NCI-H345 (cell line): ENCODE measurements at regions not wholly inside any gene's neighbourhood (a gene's known extent, or its start where the extent isn't known, plus 50 kb on each side); places are given as distances from the start of the nearest gene placed in this dataset.
"Not testable (repeated sequence)": the region's sequence is repeated elsewhere in the genome, so short reads cannot be mapped to it uniquely, and the experiment has no call there.

ENCODE experiments used
- DNase-seq: peaks from one replicate; lab custom pipeline; 2025; lab: John Stamatoyannopoulos, UW

GRCh38 chr9:31229976-31230375 lies 1154.5 kb upstream of the ACO1 start:
- not testable (repeated sequence) for DNase-seq

DNA sequence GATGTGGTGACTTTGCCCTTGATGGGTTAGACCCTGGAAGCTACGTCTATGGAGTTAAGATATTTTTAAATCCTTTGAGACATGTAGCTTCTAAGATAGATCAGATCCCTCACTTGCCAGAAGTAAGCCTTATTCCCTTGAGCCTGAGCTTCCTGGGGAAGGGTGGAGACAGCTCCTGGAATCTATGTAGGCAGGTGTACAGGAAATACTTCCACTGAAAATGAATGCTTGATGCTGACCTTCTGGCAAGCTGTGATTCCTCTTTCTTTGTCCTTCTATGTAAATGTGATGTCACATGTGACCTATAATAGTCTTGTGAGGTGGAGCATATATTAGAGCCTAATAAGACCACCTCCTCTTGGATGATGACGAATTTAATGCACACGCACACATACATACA lies 1152.0 kb upstream of the ACO1 start:
- DNase-seq = no peak

DNA sequence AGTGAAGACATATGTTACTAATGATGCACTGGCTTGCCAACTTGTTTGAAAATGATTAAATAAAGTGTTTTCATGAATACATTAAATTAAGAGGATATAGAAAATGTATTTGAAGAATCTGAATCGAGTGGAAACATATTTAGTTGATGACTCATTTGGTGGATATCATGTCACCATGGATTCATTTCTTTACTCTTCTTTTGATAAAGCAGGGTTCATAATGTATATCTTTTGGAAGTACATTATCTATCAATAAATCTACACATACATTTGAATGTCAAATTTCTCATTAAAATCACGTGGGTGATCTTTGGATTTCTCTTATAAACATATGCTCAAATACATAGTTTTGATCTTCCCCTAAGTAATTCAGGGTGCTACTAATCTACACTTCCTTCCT lies 1148.1 kb upstream of the ACO1 start:
- no peak for DNase-seq

DNA sequence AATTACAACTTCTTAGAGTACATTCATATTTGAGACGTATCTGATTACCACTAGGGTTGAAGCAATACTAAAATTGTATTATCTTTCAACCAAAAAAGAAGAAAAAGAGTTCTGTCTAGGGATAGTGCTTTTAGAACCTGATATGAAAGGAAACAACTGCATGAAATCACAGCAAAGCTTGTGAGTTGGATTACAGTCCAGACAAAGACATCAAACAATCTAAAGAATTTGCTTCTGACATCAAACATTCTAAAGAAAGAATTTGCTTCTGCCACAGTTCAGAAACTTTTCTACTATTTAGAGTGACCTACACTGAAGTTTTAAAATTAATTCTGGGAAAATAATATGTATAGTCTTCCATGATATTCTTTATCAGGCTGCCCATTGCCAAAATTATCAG lies 1141.1 kb upstream of the ACO1 start:
- no peak for DNase-seq

GRCh38 chr9:31248156-31248555 lies 1136.3 kb upstream of the ACO1 start:
- DNase-seq = no peak

GRCh38 chr9:31251386-31251785 lies 1133.1 kb upstream of the ACO1 start:
- no peak for DNase-seq

DNA sequence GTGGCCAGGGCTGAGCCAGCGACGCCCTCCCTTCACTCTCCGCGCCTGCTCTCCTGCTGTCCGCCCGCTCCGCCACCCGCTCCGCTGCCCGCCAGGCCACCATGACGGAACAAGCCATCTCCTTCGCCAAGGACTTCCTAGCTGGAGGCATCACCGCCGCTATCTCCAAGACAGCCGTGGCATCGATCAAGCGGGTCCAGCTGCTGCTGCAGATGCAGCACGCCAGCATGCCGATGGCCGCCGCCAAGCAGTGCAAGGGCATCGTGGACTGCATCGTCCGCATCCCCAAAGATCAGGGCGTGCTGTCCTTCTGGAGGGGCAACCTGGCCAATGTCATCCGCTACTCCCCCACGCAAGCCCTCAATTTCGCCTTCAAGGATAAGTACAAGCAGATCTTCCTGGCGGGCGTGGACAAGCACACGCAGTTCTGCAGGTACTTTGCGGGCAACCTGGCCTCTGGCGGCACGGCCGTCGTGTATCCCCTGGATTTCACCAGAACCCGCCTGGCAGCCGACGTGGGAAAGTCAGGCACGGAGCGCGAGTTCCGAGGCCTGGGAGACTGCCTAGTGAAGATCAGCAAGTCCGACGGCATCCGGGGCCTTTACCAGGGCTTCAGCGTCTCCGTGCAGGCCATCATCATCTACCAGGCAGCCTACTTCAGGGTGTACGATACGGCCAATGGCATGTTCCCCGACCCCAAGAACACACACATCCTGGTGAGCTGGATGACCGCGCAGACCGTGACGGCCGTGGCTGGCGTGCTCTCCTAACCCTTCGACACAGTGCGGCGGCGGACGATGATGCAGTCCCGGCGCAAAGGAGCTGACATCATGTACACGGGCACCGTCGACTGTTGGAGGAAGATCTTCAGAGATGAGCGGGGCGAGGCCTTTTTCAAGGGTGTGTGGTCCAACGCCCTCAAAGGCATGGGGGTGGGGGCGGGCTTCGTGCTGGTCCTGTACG lies 1130.4 kb upstream of the ACO1 start:
- no peak for DNase-seq

- DNase-seq = no peak
Measured at GRCh38 chr9:31255211-31255610, 1129.2 kb upstream of the ACO1 start.

DNA sequence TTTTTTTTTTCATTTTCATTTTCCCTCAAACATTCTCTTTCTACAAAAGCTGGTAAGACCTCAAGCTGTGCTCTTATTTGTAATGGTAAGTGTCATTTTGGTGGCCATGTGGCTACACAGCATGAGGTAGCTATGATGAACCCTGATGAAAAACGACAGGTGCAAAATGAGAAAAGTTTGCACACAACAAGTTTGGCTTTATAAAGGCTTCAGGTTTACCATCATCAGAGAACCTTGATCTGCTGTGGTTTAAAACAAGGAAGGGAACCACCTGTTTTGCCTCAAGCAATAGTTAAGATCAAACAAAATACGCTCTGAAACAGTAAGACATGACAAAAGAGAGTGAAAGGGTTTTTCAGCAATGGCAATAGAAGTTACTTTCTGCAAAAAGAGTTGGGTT lies 1124.6 kb upstream of the ACO1 start:
- peak; percentile 89 for DNase-seq

GRCh38 chr9:31272456-31273295 lies 1111.8 kb upstream of the ACO1 start:
- DNase-seq = no peak

DNA sequence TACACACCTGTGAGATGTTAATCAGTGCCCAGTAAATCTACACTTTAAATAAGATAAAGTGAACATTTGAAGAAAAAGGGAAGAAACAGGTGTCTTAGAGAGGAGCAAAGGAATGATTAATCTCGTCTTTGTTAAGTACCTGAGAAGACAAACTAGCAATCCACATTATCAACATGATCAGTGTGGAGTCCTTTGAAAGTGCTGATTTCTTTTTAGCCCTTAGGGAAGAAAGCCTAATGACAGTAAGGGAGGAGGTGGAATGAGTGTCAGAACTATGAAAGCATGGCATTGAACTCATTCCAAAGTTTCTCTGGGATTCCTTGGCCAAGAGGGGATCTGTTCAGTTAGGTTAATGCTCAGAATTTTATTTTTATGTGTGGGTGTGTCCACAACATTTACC lies 1109.0 kb upstream of the ACO1 start:
- no peak for DNase-seq

DNA sequence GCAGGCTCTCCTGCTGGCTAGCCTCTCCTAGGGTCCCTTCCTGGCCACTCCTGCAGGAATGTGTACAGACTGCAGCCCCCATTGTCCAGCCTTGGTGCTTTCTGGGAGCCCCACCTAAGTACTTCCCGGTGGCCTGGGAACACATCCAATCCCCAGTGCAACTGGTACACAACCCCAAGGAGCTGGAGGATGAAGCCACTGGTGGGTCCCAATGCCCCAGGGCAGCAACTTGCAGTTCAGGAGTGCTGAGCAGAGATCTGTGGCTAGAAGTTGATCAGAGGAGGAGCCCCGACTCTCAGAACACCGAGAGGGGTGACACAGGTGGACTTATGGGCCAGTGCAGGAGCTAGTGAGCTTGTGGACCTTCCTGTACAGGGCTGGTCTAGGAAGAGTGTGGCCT lies 1093.7 kb upstream of the ACO1 start:
- DNase-seq = no peak

DNA sequence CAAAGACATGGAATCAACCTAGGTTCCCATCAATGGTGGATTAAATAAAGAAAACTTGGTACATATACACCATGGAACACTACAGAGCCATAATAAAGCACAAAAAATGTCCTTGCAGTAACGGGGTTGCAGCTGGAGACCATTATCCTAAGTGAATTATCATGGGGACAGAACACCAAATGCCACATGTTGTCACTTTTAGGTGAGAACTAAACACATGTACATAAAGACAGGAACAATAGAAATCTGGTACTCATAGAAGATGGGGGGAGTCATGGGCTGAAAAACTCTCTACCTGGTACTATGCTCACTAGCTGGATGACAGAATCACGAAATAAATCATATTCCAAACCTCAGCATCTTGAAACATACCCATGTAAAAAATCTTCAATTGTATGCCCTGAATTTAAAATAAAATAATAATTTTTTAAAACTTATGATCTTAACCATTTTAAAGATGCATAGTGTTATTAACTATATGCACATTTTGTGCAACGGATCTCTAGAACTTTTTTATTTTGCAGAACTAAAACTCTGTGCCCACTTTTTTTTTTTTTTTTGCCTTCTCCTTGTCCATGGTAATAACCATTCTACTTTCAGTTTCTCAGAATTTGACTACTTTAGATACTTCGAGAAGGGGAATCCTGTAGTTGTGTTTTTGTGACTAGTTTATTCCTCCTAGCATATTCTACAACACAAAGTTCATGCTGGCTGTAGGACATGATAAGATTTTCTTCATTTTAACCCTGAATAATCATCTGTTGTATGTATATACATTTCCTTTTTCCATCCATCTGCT lies 1081.6 kb upstream of the ACO1 start:
- DNase-seq = no peak

DNA sequence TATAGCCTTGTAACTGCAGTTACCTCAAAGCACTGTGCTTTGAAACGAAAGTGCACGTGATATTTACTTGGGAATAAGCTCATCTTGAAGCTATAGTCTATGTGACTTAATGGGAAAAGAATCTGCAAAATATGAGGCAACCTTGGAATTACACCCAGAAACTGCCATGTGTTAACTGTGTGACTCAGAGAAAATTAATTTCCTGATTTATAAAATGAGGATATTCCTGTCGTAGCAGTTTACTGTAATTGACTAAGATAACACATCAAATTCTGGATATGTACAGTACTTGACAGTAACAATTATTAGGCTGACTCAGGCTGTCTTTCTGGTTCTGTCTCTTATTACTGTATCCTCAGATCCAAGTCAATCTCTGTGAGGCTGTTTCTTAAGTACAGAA lies 1079.9 kb upstream of the ACO1 start:
- no peak for DNase-seq

GRCh38 chr9:31314241-31314640 lies 1070.2 kb upstream of the ACO1 start:
- no peak for DNase-seq

DNA sequence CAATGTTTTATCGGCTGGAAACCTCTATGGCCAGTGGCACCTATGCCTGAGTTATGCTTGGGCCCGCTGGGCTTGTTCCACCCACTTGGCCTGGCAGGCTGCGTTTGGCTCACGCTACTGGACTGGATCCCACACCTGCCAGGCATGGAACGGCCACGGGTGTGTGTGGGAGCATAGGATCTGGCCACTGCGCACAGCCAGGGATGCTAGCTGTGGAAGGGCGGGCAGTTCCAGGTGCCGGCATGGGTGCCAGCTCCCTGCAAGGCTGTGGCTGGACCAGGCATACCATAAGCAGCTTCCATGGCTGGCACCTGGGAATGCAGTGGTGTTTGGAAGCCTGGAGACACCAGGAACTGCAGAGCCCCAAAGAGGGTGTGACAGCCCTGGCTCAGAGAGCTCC lies 1063.9 kb upstream of the ACO1 start:
- DNase-seq = no peak

GRCh38 chr9:31321256-31321655 lies 1063.2 kb upstream of the ACO1 start:
- no peak for DNase-seq

DNA sequence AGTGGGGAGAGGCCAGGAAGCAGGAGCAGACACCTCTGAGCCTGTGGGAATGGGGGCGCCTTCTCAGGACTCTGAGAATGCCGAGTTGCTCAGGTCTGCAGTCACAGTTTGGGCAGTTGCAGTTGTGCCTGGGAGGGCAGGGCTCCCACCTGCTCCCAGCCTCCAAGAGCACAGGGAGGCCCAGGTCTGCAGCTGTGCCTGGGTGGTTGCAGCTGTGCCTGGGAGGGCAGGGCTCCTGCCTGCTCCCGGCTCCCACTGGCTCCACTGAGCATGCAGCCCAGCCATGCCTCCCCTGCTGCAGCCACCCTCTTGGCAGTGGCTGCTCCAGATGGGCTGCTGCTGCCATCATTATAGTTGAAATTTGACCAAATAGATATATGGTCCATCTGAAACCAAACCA lies 1062.8 kb upstream of the ACO1 start:
- DNase-seq = no peak

DNA sequence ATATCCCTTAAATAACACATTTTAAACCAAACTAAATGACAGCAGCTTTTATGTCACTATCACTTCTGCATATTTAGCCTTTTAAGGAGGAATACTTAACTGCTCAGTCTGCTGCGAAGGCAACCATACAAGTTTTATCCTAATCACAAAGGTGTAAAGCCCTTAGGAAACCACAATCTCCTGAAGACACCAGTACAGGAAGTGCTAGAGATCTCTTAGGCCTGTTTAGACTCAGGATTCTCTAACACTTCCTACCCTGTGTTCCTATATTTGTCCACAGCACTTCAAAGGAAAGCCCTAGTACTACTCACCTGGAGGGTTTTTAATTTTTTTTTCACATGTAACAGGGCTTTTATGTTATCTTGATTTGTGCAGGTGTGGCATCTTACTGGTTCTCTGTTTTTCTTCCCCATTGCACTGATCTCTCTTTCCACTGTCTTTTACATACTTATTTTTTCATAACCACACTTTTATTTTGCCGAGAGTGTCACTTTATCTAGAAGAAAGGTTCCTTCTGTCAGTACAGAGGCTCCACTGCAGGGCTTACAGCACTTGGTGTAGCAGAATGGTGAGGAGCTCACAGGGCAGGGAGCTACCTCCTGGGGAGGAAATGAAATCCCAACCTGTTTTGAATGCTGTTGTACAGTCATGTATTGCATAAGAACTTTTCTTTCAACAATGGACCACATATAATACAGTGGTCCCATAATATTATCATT lies 1060.6 kb upstream of the ACO1 start:
- DNase-seq = no peak

DNA sequence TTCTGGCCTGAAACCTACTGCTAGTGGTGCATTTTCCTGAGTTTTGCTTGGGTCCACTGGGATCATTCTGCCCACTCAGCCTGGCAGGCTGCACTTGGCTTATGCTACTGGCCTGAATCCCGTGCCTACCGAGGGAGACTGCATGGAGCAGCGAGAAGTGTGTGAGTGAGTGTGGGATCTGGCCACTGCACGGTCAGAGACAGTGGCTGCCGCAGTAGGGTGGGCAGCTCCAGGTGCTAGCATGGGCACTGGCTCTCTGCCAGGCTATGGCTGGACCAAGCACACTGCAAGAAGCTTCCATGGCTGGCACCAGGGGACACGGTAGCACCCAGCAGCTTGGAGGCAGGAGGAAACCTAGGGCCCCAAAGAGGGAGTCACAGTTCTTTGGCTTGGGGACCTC lies 1058.7 kb upstream of the ACO1 start:
- DNase-seq = no peak

DNA sequence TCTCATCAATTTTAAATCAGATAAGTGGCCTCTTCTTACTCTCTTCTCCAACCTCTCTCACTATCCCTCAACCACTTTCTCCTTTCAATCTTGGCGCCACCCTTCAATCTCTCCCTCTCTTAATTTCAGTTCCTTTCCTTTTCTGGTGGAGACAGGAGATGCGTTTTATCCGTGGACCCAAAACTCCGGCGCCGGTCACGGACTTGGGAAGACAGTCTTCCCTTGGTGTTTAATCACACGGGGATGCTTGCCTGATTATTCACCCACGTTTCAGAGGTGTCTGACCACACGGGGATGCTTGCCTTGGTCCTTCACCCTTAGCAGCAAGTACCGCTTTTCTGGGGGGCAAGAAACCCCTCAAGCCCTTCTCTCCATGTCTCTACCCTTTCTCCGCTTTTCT lies 1057.6 kb upstream of the ACO1 start:
- DNase-seq = not testable (repeated sequence)
